Mesendoderm (in vitro differentiated cells): ENCODE measurements at regions not wholly inside any gene's neighbourhood (a gene's known extent, or its start where the extent isn't known, plus 50 kb on each side); places are given as distances from the start of the nearest gene placed in this dataset.

Source experiments
- DNase-seq: peaks from one replicate; pipeline ENCODE4 v3.0.0; 2013
- H2AK5ac ChIP-seq: 2 replicates; pipeline ENCODE4 v1.6.1; 2013; ENCODE audit warnings: low read length, inconsistent platforms
- H2BK120ac ChIP-seq: 2 replicates; pipeline ENCODE4 v1.6.1; 2013; ENCODE audit warnings: low read depth, mild to moderate bottlenecking, low read length, moderate library complexity, mixed read lengths
- H2BK15ac ChIP-seq: replicated peaks from 2 replicates; pipeline ENCODE4 v1.6.1; 2013; ENCODE audit warnings: low read depth, mild to moderate bottlenecking, moderate library complexity
- H2BK5ac ChIP-seq: 2 replicates; pipeline ENCODE4 v1.6.1; 2013; ENCODE audit warnings: low read length, inconsistent platforms
- H3K18ac ChIP-seq: 2 replicates; pipeline ENCODE4 v1.6.1; 2013; ENCODE audit warnings: mild to moderate bottlenecking, low read length, mixed read lengths
- H3K23ac ChIP-seq: one replicate; pipeline ENCODE4 v1.6.1; 2013; ENCODE audit warnings: low read length
- H3K27ac ChIP-seq: 2 replicates; pipeline ENCODE4 v1.5.1; 2013; ENCODE audit warnings: low read depth, mild to moderate bottlenecking, inconsistent platforms, low read length, moderate library complexity
- H3K27me3 ChIP-seq: 2 replicates; pipeline ENCODE4 v1.6.1; 2013; ENCODE audit warnings: low read length, control low read depth, mild to moderate bottlenecking, inconsistent platforms; ENCODE audit not compliant: insufficient read depth, poor library complexity
- H3K36me3 ChIP-seq: 2 replicates; pipeline ENCODE4 v1.6.1; 2013; ENCODE audit warnings: low read length, inconsistent platforms; ENCODE audit not compliant: control insufficient read depth, insufficient read depth
- H3K4ac ChIP-seq: one replicate; pipeline ENCODE4 v1.6.1; 2013; ENCODE audit warnings: low read depth, mild to moderate bottlenecking, low read length, moderate library complexity
- H3K4me1 ChIP-seq: 2 replicates; pipeline ENCODE4 v1.6.1; 2013; ENCODE audit warnings: low read depth, low read length, inconsistent platforms; ENCODE audit not compliant: control insufficient read depth
- H3K4me2 ChIP-seq: 2 replicates; pipeline ENCODE4 v1.6.1; 2013; ENCODE audit warnings: low read length
- H3K4me3 ChIP-seq: 2 replicates; pipeline ENCODE4 v1.5.1; 2013; ENCODE audit warnings: mild to moderate bottlenecking, low read length
- H3K56ac ChIP-seq: one replicate; pipeline ENCODE4 v1.6.1; 2013; ENCODE audit warnings: low read length
- H3K79me1 ChIP-seq: 2 replicates; pipeline ENCODE4 v1.6.1; 2013; ENCODE audit warnings: low read length, inconsistent platforms
- H3K79me2 ChIP-seq: 2 replicates; pipeline ENCODE4 v1.6.1; 2013; ENCODE audit warnings: mild to moderate bottlenecking, low read length; ENCODE audit not compliant: control insufficient read depth, insufficient read depth
- H3K9ac ChIP-seq: 2 replicates; pipeline ENCODE4 v1.6.1; 2013; ENCODE audit warnings: low read length, inconsistent platforms
- H4K5ac ChIP-seq: one replicate; pipeline ENCODE4 v1.6.1; 2013; ENCODE audit warnings: low read length
- H4K8ac ChIP-seq: one replicate; pipeline ENCODE4 v1.6.1; 2013; ENCODE audit warnings: low read depth, mild to moderate bottlenecking, control low read depth, low read length, moderate library complexity
- WGBS: extraction: QIAGEN DNeasy Blood & Tissue Kit; methylation state at CpG from one replicate; pipeline ENCODE4 v1.1.7; 2013; ENCODE audit warnings: low lambda C conversion rate, missing lambda C conversion rate; ENCODE audit not compliant: insufficient coverage; ENCODE audit errors: extremely low coverage; 5-methylcytosine and 5-hydroxymethylcytosine counted together

DNA sequence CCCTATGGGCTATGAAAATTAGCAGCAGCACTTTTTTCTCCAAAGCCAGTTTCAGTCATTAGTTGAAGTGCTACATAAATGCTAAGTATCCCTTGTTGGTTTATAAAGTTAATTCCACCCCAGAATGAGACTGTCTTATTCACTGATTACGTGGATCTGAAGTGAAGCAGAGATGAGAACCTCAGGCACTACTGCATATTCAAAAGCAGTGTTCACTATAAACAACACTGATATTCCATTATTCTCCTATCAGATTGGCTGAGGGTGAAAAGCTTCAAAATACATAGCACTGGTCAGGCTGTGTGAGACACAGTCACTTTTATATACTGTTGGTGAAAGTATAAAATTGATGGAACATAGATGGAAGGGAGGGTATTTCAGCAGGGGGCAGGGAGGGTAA is 395.7 kb upstream of the RARB start:
- H3K4ac ChIP-seq: no peak overlapping the region
- no peaks in the 10 kb centered on the region for H3K79me1 ChIP-seq
- no peak overlapping the region for H3K9ac ChIP-seq
- no peak overlapping the region for H4K8ac ChIP-seq
- no peak overlapping the region for H4K5ac ChIP-seq
- no peak for DNase-seq
- no peak overlapping the region for H2AK5ac ChIP-seq
- no peak overlapping the region for H3K23ac ChIP-seq
- no peak overlapping the region for H2BK15ac ChIP-seq
- no CpG with 5 or more reads among the region's 1 CpG for WGBS
- no peaks in the 10 kb centered on the region for H3K36me3 ChIP-seq
- no peak overlapping the region for H3K18ac ChIP-seq
- no peak overlapping the region for H3K56ac ChIP-seq
- H3K27ac ChIP-seq: no peak overlapping the region
- H2BK120ac ChIP-seq: no peak overlapping the region
- no peak overlapping the region for H3K4me2 ChIP-seq
- no peak overlapping the region for H2BK5ac ChIP-seq
- no peaks in the 10 kb centered on the region for H3K27me3 ChIP-seq
- H3K4me1 ChIP-seq: no peaks in the 10 kb centered on the region
- H3K4me3 ChIP-seq: no peak overlapping the region
- no peaks in the 10 kb centered on the region for H3K79me2 ChIP-seq

DNA sequence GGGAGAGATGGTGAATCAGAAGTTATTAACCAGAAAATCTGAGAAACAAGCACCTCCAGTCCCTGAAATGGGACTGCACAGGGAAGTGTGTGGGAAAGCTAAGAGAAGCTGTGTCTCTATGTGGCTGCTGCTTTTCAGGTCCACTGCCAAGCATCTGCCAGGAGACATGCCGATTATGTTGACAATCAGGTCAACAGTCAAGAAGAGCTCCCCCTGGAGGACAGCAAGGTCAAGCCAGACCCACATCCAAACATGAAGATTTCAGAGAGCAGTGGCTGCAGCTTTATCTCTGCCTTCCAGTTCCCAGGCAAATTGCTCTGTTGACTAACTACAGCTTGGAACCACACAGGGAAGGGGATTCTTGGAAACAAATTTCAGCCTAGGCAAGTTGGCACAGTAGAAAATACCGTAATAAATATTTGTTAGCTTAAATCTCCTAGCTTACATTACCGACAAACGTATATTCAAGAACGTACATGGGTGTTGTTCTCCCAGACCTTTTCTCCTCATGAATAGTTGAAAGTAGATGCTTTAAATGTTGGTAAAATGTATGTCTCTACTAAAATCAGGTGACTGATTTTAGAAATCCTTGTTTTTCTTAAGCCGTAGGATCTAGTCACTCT is 394.5 kb upstream of the RARB start:
- H3K4ac ChIP-seq: no peak overlapping the region
- no peaks in the 10 kb centered on the region for H3K4me1 ChIP-seq
- no peaks in the 10 kb centered on the region for H3K79me1 ChIP-seq
- DNase-seq: peak; percentile 88
- H3K27ac ChIP-seq: no peak overlapping the region
- H3K56ac ChIP-seq: no peak overlapping the region
- peak overlapping the region; percentile 74 for H2BK15ac ChIP-seq
- H3K18ac ChIP-seq: no peak overlapping the region
- no peaks in the 10 kb centered on the region for H3K27me3 ChIP-seq
- no peak overlapping the region for H4K8ac ChIP-seq
- no peak overlapping the region for H2AK5ac ChIP-seq
- H3K36me3 ChIP-seq: no peaks in the 10 kb centered on the region
- no CpG with 5 or more reads among the region's 6 CpGs for WGBS
- no peak overlapping the region for H4K5ac ChIP-seq
- H3K23ac ChIP-seq: no peak overlapping the region
- H3K9ac ChIP-seq: no peak overlapping the region
- no peak overlapping the region for H2BK120ac ChIP-seq
- no peak overlapping the region for H3K4me2 ChIP-seq
- no peaks in the 10 kb centered on the region for H3K79me2 ChIP-seq
- no peak overlapping the region for H3K4me3 ChIP-seq
- no peak overlapping the region for H2BK5ac ChIP-seq

DNA sequence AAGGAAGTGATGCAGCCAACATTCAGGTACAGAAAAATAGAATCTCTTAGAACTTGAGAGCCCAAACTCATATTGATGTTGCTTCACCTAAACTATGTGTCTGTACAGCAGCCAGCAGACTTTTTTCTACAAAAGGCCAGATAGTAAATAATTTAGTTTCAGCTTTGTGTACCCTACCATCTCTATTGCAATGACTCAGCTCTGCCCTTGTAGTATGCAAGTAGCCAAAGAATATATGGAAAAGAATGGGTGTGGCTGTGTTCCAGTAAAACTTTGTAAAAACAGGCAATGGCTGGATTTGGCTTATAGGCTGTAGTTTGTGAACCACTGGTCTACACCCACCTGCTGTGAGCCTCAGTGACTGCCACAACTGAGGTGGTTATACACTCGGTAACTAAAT is 392.5 kb upstream of the RARB start:
- Histone ChIP-seq H3K79me1 (no peaks in the 10 kb centered on the region), H3K4ac (no peak overlapping the region), H3K79me2 (no peaks in the 10 kb centered on the region), H3K27ac (no peak overlapping the region), H3K36me3 (no peaks in the 10 kb centered on the region), H3K27me3 (no peaks in the 10 kb centered on the region), H3K4me3 (no peak overlapping the region), H4K8ac (no peak overlapping the region), H3K18ac (no peak overlapping the region), H3K56ac (no peak overlapping the region), H3K23ac (no peak overlapping the region), H2BK5ac (no peak overlapping the region), H2AK5ac (no peak overlapping the region), H2BK120ac (no peak overlapping the region), H3K9ac (no peak overlapping the region), H3K4me1 (no peaks in the 10 kb centered on the region), H2BK15ac (no peak overlapping the region), H3K4me2 (no peak overlapping the region), H4K5ac (no peak overlapping the region)
- no CpG with 5 or more reads among the region's 1 CpG for WGBS
- no peak for DNase-seq

DNA sequence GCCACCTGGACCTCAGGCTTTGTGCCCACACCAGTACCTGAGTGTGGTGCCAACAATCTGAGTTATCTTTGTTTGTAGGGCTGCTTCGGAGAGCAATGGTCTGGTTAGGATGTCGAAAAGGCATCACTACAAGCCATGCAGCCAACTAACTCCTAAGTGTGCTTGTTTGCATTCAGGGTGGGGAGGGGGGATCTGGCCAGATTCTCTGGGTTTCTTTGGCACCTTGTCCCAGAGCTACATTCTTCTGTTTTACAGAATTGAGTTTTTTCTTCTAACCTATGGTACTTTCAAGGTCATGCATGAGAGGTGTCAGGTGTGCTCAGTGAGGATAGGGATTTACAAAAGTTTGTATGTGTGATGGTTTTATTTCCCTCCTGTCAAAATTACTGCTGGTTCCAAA is 391.4 kb upstream of the RARB start:
- no peak overlapping the region for H3K56ac ChIP-seq
- DNase-seq: no peak
- WGBS: no CpG with 5 or more reads among the region's 2 CpGs

DNA sequence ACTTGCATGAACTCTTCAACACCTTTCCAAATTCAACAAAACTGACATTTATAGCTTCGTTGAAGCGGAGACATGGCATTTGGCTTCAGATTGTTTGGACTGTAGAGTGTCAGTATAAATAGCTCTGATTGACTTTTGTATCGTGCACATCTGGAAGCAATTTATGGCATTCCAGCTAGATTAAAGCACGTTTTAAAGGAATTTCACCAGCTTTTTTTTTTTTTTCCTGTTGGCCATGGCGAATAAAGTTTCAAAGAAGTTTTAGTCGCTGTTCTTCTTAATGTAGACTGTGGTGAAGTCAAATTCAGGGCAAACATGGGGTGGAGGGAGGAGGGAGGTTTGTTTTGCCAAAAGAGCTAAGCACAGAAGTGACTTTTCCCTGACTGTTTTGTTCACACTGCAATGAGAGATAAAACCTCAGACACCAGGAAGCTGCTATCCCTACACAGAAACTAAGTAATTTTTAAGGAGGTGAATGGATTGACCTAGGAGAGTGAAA is 391.0 kb upstream of the RARB start:
- no peaks in the 10 kb centered on the region for H3K79me1 ChIP-seq
- no CpG with 5 or more reads among the region's 6 CpGs for WGBS
- no peak overlapping the region for H3K4ac ChIP-seq
- no peak overlapping the region for H3K4me3 ChIP-seq
- no peak overlapping the region for H2AK5ac ChIP-seq
- H3K9ac ChIP-seq: no peak overlapping the region
- no peak overlapping the region for H3K18ac ChIP-seq
- no peaks in the 10 kb centered on the region for H3K79me2 ChIP-seq
- no peak overlapping the region for H4K8ac ChIP-seq
- H3K23ac ChIP-seq: no peak overlapping the region
- no peak overlapping the region for H2BK5ac ChIP-seq
- no peaks in the 10 kb centered on the region for H3K36me3 ChIP-seq
- H2BK120ac ChIP-seq: no peak overlapping the region
- no peak overlapping the region for H3K27ac ChIP-seq
- no peak for DNase-seq
- no peak overlapping the region for H2BK15ac ChIP-seq
- H4K5ac ChIP-seq: no peak overlapping the region
- H3K4me1 ChIP-seq: no peaks in the 10 kb centered on the region
- no peak overlapping the region for H3K56ac ChIP-seq
- no peaks in the 10 kb centered on the region for H3K27me3 ChIP-seq
- H3K4me2 ChIP-seq: no peak overlapping the region

More for the DNA sequence above, 391.4 kb upstream of the RARB start:
- Histone ChIP-seq H3K79me2 (no peaks in the 10 kb centered on the region), H3K9ac (no peak overlapping the region), H4K5ac (no peak overlapping the region), H3K27ac (no peak overlapping the region), H3K79me1 (no peaks in the 10 kb centered on the region), H3K4me2 (no peak overlapping the region), H2BK5ac (no peak overlapping the region), H3K4ac (no peak overlapping the region), H2AK5ac (no peak overlapping the region), H3K4me1 (no peaks in the 10 kb centered on the region), H3K36me3 (no peaks in the 10 kb centered on the region), H3K23ac (no peak overlapping the region), H3K4me3 (no peak overlapping the region), H2BK15ac (no peak overlapping the region), H2BK120ac (no peak overlapping the region), H3K18ac (no peak overlapping the region), H4K8ac (no peak overlapping the region), H3K27me3 (no peaks in the 10 kb centered on the region)

DNA sequence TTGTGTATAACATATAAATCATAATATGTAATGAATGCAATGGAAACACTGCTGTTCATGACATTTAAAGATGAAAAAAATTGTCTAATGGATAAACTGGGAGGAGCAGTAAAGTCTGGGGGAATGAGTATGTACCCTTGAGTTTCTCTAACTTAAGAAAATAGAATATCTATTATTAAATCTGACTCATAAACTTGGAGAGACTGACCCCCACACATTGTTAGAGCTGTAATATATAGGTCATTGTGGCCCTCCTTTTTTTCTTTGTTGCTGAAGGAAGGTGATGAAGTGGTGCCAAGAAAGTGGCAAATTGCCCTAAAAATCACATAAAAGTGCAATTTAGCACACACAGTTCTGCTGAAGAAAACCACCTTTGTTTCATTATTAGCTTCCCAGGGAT is 389.8 kb upstream of the RARB start:
- Histone ChIP-seq H3K27me3 (no peaks in the 10 kb centered on the region), H2BK120ac (no peak overlapping the region), H4K5ac (no peak overlapping the region), H2BK15ac (no peak overlapping the region), H3K36me3 (no peaks in the 10 kb centered on the region), H3K56ac (no peak overlapping the region), H3K4me3 (no peak overlapping the region), H2BK5ac (no peak overlapping the region), H3K79me1 (no peaks in the 10 kb centered on the region), H3K9ac (no peak overlapping the region), H3K4me1 (no peaks in the 10 kb centered on the region), H3K23ac (no peak overlapping the region), H3K4ac (no peak overlapping the region), H2AK5ac (no peak overlapping the region), H4K8ac (no peak overlapping the region), H3K18ac (no peak overlapping the region), H3K4me2 (no peak overlapping the region), H3K79me2 (no peaks in the 10 kb centered on the region), H3K27ac (no peak overlapping the region)
- DNase-seq: no peak
